ENCODE measurements at regions not wholly inside any gene's neighbourhood (a gene's known extent, or its start where the extent isn't known, plus 50 kb on each side); places are given as distances from the start of the nearest gene placed in this dataset.

- no peak overlapping the region for H4K12ac ChIP-seq (ENCODE audit: low read depth, low read length)
- WGBS (ENCODE audit: extremely low coverage, insufficient coverage, insufficient read length), result no CpG with 5 or more reads among the region's 10 CpGs
Observed at GRCh38 chr3:18233987-18234716, 191.0 kb downstream of the SATB1 start.

DNA sequence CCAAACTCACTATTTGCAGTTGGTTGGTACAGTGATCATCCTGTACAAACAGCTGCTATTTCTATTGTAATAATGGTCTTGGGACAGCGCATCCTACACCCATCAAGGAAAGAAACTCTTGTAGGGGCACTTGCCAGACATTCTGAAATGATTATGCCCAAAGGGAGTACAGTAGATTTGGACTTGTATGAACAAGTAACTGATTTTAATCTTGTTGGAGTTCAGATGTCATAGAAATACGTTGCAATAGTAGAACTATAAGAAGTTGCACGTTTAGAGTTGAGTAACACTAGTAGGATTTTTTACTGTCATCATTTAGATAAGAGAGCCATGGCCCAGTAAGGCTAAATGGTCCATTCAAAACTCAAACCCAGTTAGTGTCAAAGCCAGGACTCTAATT lies 192.8 kb downstream of the SATB1 start:
- no peak overlapping the region for H3K23ac ChIP-seq (ENCODE audit: low read length)
- no peak overlapping the region for H3K18ac ChIP-seq (ENCODE audit: low read length)
- no peak overlapping the region for H2BK120ac ChIP-seq (ENCODE audit: insufficient read depth, low read length, poor library complexity)
- H3K4me3 ChIP-seq (ENCODE audit: low read depth, low read length), result no peak overlapping the region
- WGBS (ENCODE audit: extremely low coverage, insufficient coverage, insufficient read length), result no CpG with 5 or more reads among the region's 3 CpGs
- H3K4ac ChIP-seq (ENCODE audit: low read depth, low read length), result no peak overlapping the region
- H2AK5ac ChIP-seq (ENCODE audit: low read length), result no peak overlapping the region
- H3K79me2 ChIP-seq (ENCODE audit: control insufficient read depth, insufficient read depth, low read length, poor library complexity), result no peaks in the 10 kb centered on the region
- H3K79me1 ChIP-seq (ENCODE audit: low read length), result no peaks in the 10 kb centered on the region
- no peak overlapping the region for H4K12ac ChIP-seq (ENCODE audit: low read depth, low read length)
- no peak for DNase-seq
- H2BK5ac ChIP-seq (ENCODE audit: low read depth, low read length, poor library complexity), result no peak overlapping the region
- no peak overlapping the region for H4K91ac ChIP-seq (ENCODE audit: low read depth, low read length)
- no peaks in the 10 kb centered on the region for H3K9me3 ChIP-seq (ENCODE audit: insufficient read depth, low read depth, low read length)
- no peak overlapping the region for H3K4me2 ChIP-seq (ENCODE audit: low read length)
- no peak overlapping the region for H3K9ac ChIP-seq (ENCODE audit: low read length)
- H3K27ac ChIP-seq (ENCODE audit: low read depth, low read length), result no peak overlapping the region
- no peak overlapping the region for H2BK12ac ChIP-seq (ENCODE audit: low read length)
- H4K8ac ChIP-seq (ENCODE audit: low read depth, low read length), result no peak overlapping the region
- no peaks in the 10 kb centered on the region for H3K27me3 ChIP-seq (ENCODE audit: insufficient read depth, low read length)
- peaks cover 2 to 5% of the 10 kb centered on the region in 2 experiments for H3K4me1 ChIP-seq (ENCODE audit: control insufficient read depth in 1 of 2, insufficient read depth in 2 of 2, low read length in 2 of 2)
- no peak overlapping the region for H2AFZ ChIP-seq (ENCODE audit: insufficient read depth, low read length, poor library complexity)
- H3K36me3 ChIP-seq (ENCODE audit: control insufficient read depth in 1 of 2, insufficient read depth in 2 of 2, low read length in 2 of 2), result no peaks in the 10 kb centered on the region
- no peak overlapping the region for H3K14ac ChIP-seq (ENCODE audit: low read length)

More at GRCh38 chr3:18233987-18234716, 191.0 kb downstream of the SATB1 start:
- Histone ChIP-seq H3K79me1 (ENCODE audit: low read length) (no peaks in the 10 kb centered on the region), H3K9me3 (ENCODE audit: insufficient read depth, low read depth, low read length) (no peaks in the 10 kb centered on the region), H3K23ac (ENCODE audit: low read length) (no peak overlapping the region), H3K27ac (ENCODE audit: low read depth, low read length) (no peak overlapping the region), H4K91ac (ENCODE audit: low read depth, low read length) (no peak overlapping the region), H4K8ac (ENCODE audit: low read depth, low read length) (no peak overlapping the region), H3K27me3 (ENCODE audit: insufficient read depth, low read length) (no peaks in the 10 kb centered on the region), H3K36me3 (ENCODE audit: control insufficient read depth in 1 of 2, insufficient read depth in 2 of 2, low read length in 2 of 2) (no peaks in the 10 kb centered on the region), H3K4me1 (ENCODE audit: control insufficient read depth in 1 of 2, insufficient read depth in 2 of 2, low read length in 2 of 2) (peaks cover 2 to 5% of the 10 kb centered on the region in 2 experiments), H2AK5ac (ENCODE audit: low read length) (no peak overlapping the region), H2BK12ac (ENCODE audit: low read length) (no peak overlapping the region), H2BK5ac (ENCODE audit: low read depth, low read length, poor library complexity) (no peak overlapping the region), H3K9ac (ENCODE audit: low read length) (peak overlapping the region; percentile 48), H3K4ac (ENCODE audit: low read depth, low read length) (no peak overlapping the region), H3K4me2 (ENCODE audit: low read length) (no peak overlapping the region), H3K14ac (ENCODE audit: low read length) (no peak overlapping the region), H2BK120ac (ENCODE audit: insufficient read depth, low read length, poor library complexity) (no peak overlapping the region), H3K79me2 (ENCODE audit: control insufficient read depth, insufficient read depth, low read length, poor library complexity) (no peaks in the 10 kb centered on the region), H2AFZ (ENCODE audit: insufficient read depth, low read length, poor library complexity) (no peak overlapping the region), H3K18ac (ENCODE audit: low read length) (no peak overlapping the region), H3K4me3 (ENCODE audit: low read depth, low read length) (no peak overlapping the region)
- peak in 1 of 2 donors; percentile 21 for DNase-seq

DNA sequence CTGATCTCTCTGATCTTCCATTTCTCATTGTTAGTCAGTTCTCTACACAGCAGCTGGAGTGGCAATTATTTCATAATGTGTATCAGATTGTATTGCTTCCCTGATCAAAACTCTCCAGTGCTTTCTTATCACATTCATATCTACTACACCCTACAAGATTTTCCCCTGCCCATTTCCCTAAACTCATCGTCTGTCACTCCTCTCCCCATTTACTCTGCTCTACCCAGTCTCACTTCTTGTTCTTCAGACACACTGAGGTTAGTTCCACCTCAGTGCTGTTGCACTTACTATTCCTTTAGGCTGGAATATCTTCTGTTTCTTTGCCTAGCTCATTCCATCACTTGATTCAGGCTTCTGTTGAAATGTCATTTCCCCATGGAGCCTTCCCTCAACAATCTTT lies 197.1 kb downstream of the SATB1 start:
- no peak overlapping the region for H4K91ac ChIP-seq (ENCODE audit: low read depth, low read length)
- H4K8ac ChIP-seq (ENCODE audit: low read depth, low read length), result no peak overlapping the region
- no peak overlapping the region for H3K4me3 ChIP-seq (ENCODE audit: low read depth, low read length)
- no peak overlapping the region for H3K9ac ChIP-seq (ENCODE audit: low read length)
- H2AFZ ChIP-seq (ENCODE audit: insufficient read depth, low read length, poor library complexity), result no peak overlapping the region
- H2BK12ac ChIP-seq (ENCODE audit: low read length), result no peak overlapping the region
- no peaks in the 10 kb centered on the region for H3K79me2 ChIP-seq (ENCODE audit: control insufficient read depth, insufficient read depth, low read length, poor library complexity)
- H3K4me1 ChIP-seq (ENCODE audit: control insufficient read depth in 1 of 2, insufficient read depth in 2 of 2, low read length in 2 of 2), result no peaks in the 10 kb centered on the region
- no peaks in the 10 kb centered on the region for H3K9me3 ChIP-seq (ENCODE audit: insufficient read depth, low read depth, low read length)
- H3K36me3 ChIP-seq (ENCODE audit: control insufficient read depth in 1 of 2, insufficient read depth in 2 of 2, low read length in 2 of 2), result no peaks in the 10 kb centered on the region
- no peaks in the 10 kb centered on the region for H3K79me1 ChIP-seq (ENCODE audit: low read length)
- H3K14ac ChIP-seq (ENCODE audit: low read length), result no peak overlapping the region
- no CpG with 5 or more reads among the region's 1 CpG for WGBS (ENCODE audit: extremely low coverage, insufficient coverage, insufficient read length)
- H2BK5ac ChIP-seq (ENCODE audit: low read depth, low read length, poor library complexity), result no peak overlapping the region
- H3K4me2 ChIP-seq (ENCODE audit: low read length), result no peak overlapping the region
- DNase-seq, result no peak
- H3K27me3 ChIP-seq (ENCODE audit: insufficient read depth, low read length), result no peaks in the 10 kb centered on the region
- H3K4ac ChIP-seq (ENCODE audit: low read depth, low read length), result no peak overlapping the region
- H3K18ac ChIP-seq (ENCODE audit: low read length), result no peak overlapping the region
- H4K12ac ChIP-seq (ENCODE audit: low read depth, low read length), result no peak overlapping the region
- H3K27ac ChIP-seq (ENCODE audit: low read depth, low read length), result no peak overlapping the region
- H2BK120ac ChIP-seq (ENCODE audit: insufficient read depth, low read length, poor library complexity), result no peak overlapping the region
- H2AK5ac ChIP-seq (ENCODE audit: low read length), result no peak overlapping the region
- H3K23ac ChIP-seq (ENCODE audit: low read length), result no peak overlapping the region

GRCh38 chr3:18225709-18226108 lies 199.4 kb downstream of the SATB1 start:
- no peaks in the 10 kb centered on the region for H3K36me3 ChIP-seq (ENCODE audit: control insufficient read depth in 1 of 2, insufficient read depth in 2 of 2, low read length in 2 of 2)
- H2AK5ac ChIP-seq (ENCODE audit: low read length), result no peak overlapping the region
- no peak overlapping the region for H2BK120ac ChIP-seq (ENCODE audit: insufficient read depth, low read length, poor library complexity)
- no peak overlapping the region for H2BK5ac ChIP-seq (ENCODE audit: low read depth, low read length, poor library complexity)
- no peak overlapping the region for H4K8ac ChIP-seq (ENCODE audit: low read depth, low read length)
- no peak overlapping the region for H3K14ac ChIP-seq (ENCODE audit: low read length)
- H3K27me3 ChIP-seq (ENCODE audit: insufficient read depth, low read length), result no peaks in the 10 kb centered on the region
- DNase-seq, result no peak
- WGBS (ENCODE audit: extremely low coverage, insufficient coverage, insufficient read length), result no CpG with 5 or more reads among the region's 3 CpGs
- H3K9me3 ChIP-seq (ENCODE audit: insufficient read depth, low read depth, low read length), result no peaks in the 10 kb centered on the region
- H4K12ac ChIP-seq (ENCODE audit: low read depth, low read length), result no peak overlapping the region
- H3K4me3 ChIP-seq (ENCODE audit: low read depth, low read length), result no peak overlapping the region
- H3K4ac ChIP-seq (ENCODE audit: low read depth, low read length), result no peak overlapping the region
- H3K4me2 ChIP-seq (ENCODE audit: low read length), result no peak overlapping the region
- no peak overlapping the region for H3K9ac ChIP-seq (ENCODE audit: low read length)
- H2BK12ac ChIP-seq (ENCODE audit: low read length), result no peak overlapping the region
- H4K91ac ChIP-seq (ENCODE audit: low read depth, low read length), result no peak overlapping the region
- H3K23ac ChIP-seq (ENCODE audit: low read length), result no peak overlapping the region
- H3K79me2 ChIP-seq (ENCODE audit: control insufficient read depth, insufficient read depth, low read length, poor library complexity), result no peaks in the 10 kb centered on the region
- H3K4me1 ChIP-seq (ENCODE audit: control insufficient read depth in 1 of 2, insufficient read depth in 2 of 2, low read length in 2 of 2), result no peaks in the 10 kb centered on the region
- H3K18ac ChIP-seq (ENCODE audit: low read length), result no peak overlapping the region
- no peaks in the 10 kb centered on the region for H3K79me1 ChIP-seq (ENCODE audit: low read length)
- no peak overlapping the region for H3K27ac ChIP-seq (ENCODE audit: low read depth, low read length)
- no peak overlapping the region for H2AFZ ChIP-seq (ENCODE audit: insufficient read depth, low read length, poor library complexity)
